ENCODE measurements at regions not wholly inside any gene's neighbourhood (a gene's known extent, or its start where the extent isn't known, plus 50 kb on each side); places are given as distances from the start of the nearest gene placed in this dataset.

DNA sequence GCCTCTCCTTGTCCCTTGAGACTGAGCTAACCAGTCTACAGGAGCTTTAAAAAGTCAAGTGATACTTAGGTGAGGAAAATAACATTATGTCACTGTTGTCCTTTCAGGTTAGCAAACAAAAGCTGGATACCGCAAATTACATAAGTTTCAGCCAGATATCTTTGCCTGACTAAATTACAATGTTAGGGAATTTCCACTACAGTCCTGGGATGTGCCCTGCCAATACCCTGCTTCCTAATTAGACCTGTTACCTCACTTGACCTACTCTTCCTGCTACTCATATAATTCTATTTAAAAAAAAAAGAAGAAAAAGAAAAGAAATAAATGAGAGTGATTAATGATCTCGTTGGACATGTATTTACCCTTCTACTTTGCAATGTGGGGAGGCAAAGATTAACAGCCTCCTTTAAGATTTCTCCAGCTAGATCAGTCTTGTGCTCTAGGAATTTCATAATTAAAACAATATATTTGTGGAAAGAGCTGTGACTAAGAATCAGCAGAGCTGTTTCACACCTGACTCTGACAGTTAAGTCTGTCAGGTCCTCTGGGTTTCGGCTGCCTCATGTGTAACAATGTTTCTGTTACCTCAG, 318.9 kb downstream of the HDGFL1 start:
- no peak for DNase-seq

DNA sequence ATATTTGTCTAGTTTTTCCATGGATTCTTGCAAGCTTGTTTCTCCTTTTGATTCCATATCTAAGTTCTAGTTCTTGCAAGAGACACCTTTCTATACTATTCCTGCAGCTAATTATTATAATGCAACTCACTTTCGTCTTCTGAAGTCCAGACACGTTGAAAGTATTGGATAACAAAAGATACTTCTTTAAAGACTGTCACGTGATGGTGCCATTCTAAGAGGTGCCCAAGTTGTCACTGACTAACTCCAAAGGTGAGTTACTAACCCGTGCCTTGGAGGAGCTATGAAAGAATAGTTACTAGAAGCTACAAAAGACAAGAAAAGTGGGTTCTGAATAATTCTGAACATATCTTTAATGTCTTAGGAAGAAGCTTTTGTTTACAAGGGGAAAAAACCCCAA, 322.6 kb downstream of the HDGFL1 start:
- no peak for DNase-seq

DNA sequence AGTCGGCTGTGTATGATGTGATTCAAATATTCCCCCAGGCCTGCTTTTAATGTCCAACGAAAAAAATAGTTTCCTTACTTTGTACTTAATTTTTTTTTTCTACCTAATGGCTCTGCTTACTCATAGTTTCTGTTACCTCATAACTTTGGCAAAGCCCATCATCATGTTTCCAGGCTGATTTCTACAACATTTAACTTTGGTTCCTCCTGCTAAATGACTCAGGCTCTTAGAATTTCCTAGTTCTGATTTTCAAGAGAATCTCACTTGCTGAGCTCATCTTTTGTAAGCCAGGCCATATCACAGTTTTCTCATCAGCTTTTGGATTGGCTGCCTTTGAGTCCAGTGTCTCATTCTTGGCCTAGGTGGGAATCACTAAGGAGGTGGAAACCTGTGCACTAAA, 323.1 kb downstream of the HDGFL1 start:
- no peak for DNase-seq

DNA sequence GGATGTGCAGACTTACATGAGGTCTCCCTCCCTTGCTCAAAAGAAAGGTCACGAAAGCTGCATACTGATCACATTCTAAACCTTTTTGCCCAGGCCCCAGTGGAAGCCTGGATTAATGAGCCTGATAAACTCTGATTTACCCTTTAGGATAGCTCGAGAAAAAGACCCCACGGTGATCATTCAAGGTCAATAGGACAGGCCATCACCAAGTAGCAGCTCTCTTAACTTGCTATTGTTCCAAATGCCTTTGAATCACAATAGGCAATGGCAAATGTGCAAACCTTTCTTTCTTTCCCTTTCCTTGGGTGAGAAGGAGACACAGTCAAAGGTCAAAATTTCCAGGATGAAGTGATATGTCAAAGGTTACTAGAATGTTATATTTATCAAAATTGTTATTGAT, 327.3 kb downstream of the HDGFL1 start:
- no peak for DNase-seq

DNA sequence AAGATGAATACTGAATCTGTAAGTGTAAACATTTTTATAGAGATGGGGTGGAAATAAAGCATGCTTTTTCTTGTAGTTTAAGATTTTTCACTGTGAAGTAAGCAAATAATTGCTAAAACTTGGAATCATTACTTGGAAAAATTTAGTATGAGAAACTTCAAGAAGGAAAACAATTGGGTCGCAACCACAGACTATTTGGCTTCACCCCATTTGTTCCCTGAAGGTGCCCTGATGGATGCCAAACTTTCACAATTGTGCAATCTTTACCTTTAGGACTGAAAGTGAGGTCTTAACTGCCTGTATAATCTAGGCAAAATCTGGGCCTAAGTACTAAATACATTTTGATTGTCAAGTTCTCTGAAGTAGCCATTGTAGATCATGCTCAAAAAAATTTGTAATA, 330.1 kb downstream of the HDGFL1 start:
- no peak for DNase-seq

DNA sequence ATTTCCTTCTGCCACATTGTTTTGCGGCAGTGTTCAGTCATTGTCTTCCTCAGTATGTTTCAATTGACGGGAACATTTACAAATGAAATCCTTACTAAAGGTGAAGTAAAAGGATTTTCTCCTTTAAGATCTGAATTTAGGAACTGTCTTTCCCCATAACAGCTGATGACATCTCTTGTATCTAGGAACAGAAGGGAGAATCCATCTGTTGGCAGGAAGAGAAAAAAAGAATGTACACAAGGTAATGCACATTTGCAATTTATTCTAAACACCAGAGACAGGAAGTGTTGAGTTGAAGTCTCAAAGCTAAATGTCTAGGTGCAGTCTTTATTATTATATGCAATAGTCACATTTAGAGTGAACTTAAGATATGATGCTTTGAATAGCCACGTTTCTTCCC, 334.5 kb downstream of the HDGFL1 start:
- no peak for DNase-seq

DNA sequence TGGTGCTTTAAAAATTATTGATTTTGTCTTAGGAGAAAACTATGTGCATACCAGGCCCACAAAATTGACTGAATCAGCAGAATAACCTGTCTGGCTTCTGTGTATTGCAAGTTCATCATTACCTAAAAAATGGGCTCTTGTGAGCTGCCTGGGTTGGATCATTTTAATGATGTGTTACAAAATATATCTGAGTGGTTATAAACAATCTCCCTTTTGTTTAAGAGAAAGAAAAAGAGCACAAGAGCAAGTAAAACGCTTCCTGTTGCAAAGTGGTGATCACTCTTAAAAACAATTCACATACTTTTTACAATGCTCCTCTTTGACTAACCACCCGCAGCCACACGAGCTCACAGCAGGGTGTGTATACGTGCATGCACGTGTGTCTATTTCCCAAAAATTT, 335.1 kb downstream of the HDGFL1 start:
- DNase-seq: no peak

DNA sequence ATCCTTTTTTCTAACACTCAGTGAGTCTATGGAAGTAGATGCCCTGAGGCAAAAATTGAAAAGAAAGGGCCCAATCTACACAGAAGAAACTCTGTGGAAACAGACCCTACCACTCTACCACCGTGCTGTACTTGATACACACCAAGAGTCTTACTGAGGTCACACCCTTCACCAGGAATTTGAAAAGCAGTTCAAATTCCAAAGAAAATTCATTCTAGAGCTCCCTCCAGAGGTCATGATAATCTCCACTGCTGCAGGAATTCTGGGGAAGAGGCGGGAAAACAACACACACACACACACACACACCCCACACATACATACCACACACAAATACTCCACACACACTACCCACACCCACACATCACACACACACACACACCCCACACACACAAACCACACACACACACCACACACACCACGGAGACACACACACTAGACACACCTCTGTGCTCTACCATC, 336.8 kb downstream of the HDGFL1 start:
- no peak for DNase-seq

DNA sequence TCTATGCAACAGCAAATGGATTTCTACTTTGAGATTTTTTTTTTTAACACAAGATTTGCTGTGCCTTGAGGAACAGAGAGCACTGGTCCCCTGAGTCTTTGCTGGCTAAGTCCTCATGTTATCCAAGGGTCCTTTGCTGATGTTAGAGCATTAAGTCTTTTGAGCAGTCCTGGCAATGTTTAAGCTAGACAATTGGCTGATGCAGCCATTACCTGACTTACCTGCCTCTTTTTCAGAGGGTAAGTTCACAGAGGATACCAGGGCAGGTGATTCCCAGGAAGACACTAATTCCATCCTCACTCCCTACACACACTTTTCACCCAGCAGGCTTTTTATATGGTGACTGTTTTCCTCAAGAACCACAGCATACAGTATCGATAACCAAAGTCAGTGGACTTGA, 337.7 kb downstream of the HDGFL1 start:
- no peak for DNase-seq

DNA sequence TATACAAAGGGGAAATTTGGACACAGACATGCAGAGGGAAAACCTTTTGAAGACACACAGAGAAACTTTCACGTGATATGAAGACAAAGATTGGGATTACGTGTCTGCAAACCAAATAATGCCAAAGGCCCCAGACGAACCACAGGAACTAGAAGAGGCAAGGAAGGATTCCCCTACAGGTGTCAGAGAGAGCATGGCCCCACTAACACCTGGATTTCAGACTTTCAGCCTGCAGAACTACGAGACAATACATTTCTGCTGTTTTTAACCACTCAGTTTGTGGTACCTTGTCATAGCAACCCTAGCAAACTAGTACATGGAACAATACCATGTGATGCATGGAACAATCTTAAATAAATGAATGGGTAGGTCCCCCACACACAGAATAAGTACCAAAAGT, 341.0 kb downstream of the HDGFL1 start:
- no peak for DNase-seq

DNA sequence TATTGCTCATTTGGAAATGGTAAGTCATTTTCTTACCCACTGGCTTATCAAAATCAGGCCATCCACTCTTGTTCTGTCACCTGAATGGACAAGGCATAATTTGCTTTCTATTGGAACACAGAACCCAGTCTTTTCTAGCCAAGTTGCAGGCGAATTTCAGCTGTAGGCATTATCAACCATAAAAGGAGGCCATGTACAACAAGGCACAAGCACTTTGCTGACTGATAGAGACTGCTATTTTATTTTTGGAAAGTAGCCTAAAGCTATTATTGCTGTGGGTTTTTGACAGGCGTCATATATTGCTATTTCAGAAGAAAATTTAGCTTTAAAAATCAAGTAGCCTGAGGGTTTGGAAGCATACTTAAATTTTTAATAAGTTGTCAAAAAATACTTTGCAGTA, 344.2 kb downstream of the HDGFL1 start:
- no peak for DNase-seq

DNA sequence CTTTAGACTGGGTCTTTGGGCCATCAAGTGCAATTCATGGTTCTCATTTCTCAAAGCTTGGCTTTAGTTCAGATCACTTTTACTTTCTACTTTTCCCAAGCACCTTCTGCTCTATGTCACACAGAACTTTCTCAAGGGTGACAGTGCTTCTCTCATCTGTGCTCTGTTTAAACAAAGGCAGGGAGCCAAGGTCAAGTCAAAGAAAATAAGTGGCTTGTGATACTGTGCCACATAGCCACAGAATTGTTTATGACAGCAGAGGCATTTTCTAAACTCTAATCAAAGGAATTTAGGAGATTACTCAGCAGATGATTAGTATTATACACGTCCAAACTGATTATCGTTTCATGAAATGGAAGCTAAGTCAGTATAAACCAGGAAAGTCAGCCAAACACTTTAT, 348.0 kb downstream of the HDGFL1 start:
- DNase-seq: no peak

DNA sequence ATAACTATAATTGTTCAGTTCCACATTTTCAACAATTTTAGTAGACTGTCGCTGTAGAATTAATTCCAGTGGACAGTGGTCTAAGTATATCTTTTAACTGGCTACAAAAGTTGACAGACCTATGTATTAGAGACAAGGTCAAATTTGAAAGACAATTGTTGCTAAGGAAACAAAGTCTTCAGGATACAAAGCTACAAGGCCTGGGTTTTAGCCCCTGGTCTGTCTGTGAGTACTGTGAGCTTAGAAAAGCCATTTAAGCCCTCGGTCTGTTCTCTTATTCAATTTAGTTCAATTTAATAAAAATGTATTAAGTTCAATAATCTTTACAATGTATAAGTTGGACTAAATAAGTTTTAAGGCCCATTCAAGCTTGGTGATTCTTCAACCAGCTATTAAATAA, 352.5 kb downstream of the HDGFL1 start:
- DNase-seq: no peak

DNA sequence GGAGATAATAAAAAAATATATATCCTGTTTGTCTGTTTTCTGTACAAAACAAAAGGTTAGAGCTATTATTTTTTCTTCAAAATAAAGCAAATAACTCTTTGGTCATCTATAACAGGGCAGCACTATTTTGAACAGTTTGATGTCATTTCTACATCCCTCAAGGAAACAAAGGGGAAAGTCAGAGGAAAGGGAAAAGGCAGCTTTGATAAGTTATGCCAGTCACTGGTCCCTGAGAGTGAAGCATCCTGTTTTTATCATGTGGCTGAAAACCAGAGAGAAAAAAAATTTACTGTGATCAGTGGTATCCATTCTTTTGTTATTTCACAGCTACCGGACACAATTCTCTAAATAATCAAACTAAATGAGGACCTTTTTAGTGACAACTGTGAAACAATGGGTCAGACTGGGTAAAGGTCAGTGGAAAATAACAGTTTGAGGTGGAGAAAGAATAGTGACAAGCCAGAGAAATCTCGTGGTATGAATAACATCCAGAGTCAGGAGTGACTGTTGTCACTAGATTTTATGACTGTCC, 356.0 kb downstream of the HDGFL1 start:
- DNase-seq: no peak

DNA sequence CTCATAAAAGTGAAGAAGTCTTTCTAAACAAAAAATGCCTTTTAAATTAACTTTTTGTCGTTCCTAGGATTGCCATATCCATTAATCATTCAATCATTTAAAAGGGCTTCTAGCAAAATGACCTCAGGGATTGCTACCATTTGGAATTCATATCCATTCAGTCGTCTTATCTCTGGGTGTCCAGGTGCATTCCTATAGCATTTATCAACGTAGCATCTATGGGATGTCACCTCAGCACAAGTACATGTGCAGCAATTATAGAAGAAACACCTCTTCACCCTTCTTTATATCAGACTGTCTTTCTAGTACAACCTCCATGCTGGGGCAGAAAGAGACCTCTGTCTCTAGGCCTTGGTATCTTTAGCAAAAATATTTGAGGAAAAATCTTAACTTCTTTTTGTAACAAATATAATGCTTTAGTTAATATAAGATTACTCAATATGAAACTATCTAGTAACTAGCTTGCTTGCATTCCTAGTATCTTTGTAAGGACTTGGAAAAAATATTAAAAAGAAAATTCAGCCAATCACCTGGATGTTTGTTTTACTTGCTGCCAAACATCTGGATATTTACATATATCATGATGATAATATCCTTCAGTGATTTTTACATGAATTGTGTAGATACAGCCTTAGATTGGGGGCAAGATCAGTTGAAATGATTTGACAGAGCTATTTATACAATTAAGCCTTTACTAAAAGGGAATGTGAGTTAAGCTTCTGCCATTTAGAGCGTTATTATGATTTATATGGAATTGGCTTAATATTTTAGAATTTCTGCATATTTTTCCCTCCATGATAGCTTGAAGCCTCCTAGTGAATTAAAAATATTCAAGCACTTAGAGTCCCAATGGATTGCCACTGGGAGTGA, 356.8 kb downstream of the HDGFL1 start:
- no peak for DNase-seq

DNA sequence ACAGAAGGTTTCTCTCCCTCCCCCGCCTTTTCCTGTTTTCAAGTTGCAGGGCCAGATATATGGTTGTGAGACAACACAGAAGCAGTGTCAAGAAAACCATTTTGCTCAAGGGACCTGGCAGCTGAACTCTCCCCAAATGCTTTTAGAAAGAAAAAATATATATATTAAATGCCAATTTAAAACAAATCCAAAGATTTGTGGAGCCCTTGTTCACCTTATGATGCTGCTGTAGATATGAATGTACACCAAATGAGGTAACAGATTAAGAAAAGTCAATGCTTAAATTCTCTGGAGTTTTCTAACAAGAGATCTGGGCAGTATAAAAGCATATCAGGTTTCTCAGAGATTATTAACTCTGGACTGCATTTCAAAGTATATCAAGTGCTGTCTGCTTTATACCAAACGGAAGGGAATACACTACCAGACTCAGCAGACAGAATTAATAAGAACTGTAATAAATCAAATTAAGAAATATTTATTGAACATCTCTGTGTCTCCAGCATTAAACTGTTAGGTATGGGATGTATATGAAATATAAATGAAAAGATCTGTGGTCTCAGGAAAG, 357.5 kb downstream of the HDGFL1 start:
- DNase-seq: no peak

DNA sequence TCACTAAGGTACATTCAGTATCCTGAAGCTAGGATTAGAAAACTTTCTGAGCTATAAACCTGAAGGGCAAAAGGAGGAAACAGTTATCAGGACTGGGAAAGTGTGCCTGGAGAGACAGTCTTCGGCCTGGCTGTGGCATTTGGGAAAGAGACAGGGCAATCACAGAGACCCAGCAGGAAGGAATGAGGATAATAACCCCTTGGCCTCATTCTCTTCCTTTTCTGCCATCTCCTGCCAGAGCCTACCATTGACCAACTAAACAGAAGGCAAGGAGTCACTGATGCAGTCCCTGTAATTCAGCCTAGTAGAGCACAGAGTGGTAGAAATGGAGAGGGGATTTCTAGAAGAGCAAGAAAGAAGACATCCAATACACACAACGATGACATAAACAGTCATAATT, 359.4 kb downstream of the HDGFL1 start:
- no peak for DNase-seq

DNA sequence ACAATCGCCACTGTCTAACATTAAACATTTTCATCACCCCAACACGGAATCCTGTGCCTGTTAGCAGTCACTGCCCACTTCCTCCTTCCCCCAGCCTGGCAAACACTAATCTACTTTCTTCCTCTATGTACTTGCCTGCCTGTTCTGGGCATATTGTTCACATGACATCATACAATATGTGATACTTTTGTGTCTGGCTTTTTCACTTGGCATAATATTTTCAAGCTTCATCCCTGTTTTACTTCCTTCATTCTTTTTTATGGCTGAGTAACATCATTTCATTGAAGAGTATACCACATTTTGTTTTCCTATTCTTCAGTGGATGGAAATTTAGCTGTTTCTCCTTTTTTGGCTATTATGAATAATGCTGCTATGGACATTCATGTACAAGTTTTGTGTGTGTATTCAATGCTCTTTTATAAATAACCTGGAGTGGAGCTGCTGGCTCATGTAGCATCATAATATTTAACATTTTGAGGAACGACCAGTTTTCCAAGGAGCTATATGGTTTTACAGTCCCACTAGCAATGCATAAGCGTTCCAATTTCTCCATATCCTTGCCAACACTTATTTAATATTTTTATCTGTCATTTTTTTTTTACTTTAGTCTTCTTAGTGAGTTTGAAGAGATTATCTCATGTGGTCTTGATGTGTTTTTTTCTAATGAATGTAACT, 360.1 kb downstream of the HDGFL1 start:
- DNase-seq: peak; percentile 65 to 71

DNA sequence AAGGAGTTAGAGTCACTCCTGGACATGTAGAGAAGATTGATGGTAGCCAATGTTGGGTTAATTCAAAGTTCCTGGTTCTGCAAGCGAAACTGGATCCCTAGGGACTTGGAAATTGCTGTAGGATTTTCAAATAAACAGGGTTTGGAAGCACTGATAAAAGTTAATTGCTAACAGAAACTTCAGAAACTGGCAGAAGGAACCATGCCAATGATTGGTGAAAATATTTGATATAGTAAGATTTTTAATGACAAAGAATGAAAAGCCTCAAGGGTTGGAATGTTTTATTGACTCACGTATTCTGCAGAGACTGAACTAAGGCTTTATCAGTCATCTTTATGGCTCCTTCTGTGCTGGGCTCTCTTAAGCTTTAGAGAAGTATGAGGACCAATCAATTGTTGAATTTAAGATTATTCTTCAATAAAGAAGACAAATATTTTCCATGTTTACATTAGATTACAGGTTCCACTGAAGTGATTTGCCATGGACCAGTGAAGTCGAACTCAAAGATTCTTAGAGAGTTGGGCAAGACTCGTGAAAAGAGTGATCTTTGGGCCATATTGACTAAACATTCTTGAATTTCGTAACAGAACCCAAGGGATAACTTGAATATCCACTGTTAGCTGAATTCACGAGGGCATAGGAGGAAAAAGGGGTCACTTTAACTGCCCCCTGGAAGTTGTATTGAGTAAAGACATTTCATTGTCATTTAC, 371.4 kb downstream of the HDGFL1 start:
- no peak for DNase-seq

DNA sequence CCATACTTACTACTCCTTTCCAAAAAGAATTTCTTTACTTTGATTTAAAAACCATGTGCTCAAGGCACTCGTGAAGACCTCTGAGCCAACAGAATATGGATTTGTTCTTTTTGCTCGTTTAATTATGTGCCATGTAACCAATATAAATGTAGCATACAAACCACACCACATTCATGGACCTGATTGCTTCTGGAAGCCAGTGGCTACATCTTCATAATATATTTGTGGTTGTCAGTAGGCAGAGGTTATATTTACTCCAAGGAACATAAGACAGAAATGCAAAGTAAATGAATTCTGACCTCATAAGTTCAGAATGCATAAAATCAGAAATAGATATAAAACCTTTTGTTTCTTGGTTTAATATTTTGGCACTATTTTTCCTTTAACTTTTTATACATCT, 373.0 kb downstream of the HDGFL1 start:
- DNase-seq: no peak

DNA sequence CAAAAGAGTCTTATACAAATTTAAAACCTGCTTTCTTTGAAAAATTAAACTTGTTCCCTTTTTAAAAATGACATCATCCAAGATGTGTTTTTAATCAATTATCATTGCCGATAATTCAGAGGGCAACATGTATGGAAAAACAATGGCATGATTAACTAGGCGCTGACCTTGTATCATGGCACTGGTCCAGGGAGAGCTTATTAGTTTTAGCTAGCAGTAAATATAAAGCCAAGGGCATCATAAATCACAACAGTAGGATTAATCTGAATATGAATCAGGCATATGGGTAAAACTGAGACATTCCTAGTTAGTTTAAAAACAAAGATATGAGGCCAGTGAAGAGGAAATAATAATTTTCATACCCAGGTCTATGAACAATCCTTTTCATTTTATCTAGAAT, 374.0 kb downstream of the HDGFL1 start:
- DNase-seq: no peak

DNA sequence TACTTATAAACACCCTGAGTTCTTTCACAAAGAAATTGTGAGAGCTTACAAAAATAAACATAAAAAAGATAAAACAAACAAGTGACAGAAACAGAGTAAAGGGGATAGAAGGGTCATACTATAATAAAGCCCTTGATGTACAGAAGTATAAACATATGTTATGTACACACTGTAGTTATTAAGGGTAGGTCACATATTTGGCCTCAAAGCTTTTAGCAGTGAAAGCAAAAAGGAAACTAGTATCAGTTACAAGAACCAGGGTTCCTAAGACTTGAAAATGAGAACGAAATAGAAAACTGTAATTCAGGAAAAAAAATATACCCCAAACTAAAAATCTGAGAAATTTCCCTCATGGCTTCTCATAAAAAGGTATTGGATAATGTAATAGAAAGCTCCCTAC, 380.6 kb downstream of the HDGFL1 start:
- no peak for DNase-seq

DNA sequence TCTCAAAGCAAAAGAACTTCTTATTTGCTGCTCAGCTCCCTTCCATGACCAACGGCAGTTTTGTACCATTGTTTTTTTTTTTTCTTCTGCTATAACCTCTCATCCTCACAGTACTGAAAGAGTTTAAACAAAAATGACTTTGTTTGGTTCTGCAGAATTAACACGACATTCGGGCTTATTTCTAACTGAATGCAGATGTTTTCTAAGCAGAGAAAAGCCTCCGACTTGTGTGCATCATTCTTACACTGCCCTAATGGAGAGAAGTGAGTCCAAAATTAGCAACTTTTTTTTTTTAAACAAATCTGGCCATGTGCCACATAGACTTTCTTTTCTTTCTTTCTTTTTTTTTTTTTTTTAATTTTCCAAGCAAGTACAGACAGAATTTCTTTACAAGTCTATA, 382.7 kb downstream of the HDGFL1 start:
- no peak for DNase-seq

Measured in Kasumi-1 (cell line).